ENCODE measurements at regions not wholly inside any gene's neighbourhood (a gene's known extent, or its start where the extent isn't known, plus 50 kb on each side); places are given as distances from the start of the nearest gene placed in this dataset.

GRCh38 chr17:31741371-31741770, 117.7 kb downstream of the COPRS start:
- TF ChIP-seq NFYB (CRISPR knock-in tag; conservative IDR thresholded peaks at IDR 0.05; ENCODE audit: low read depth), result no peak
- TF ChIP-seq CTCF (IDR thresholded peaks at IDR 0.05), result no peak
- TF ChIP-seq SMAD4 (CRISPR knock-in tag; IDR thresholded peaks at IDR 0.05), result no peak
- no peak for TF ChIP-seq ZNF416 (CRISPR knock-in tag; IDR thresholded peaks at IDR 0.05)

Data from WTC11 (cell line).